SU-DHL-6 (cell line): ENCODE measurements at regions not wholly inside any gene's neighbourhood (a gene's known extent, or its start where the extent isn't known, plus 50 kb on each side); places are given as distances from the start of the nearest gene placed in this dataset.
A peak's percentile ranks its signal among the peaks of the same experiment; 100 is the strongest.

Experiments used
- EZH2phosphoT487 ChIP-seq: fragments of 200-600 bp; sonication (generic), shearing (Covaris generic); conservative IDR thresholded peaks from 2 replicates; pipeline ENCODE4 v1.6.1; 2018; ENCODE audit warnings: mild to moderate bottlenecking, antibody characterized with exemption, low read length, moderate library complexity, mixed read lengths
- TF ChIP-seq, protein P1 (sequence below): fragments of 200-600 bp; sonication (generic); IDR thresholded peaks from one replicate; pipeline ENCODE4 v1.5.1; 2017; ENCODE audit warnings: antibody characterized with exemption, mild to moderate bottlenecking, low read length, moderate library complexity; ENCODE audit not compliant: insufficient read depth, poor library complexity, severe bottlenecking

DNA sequence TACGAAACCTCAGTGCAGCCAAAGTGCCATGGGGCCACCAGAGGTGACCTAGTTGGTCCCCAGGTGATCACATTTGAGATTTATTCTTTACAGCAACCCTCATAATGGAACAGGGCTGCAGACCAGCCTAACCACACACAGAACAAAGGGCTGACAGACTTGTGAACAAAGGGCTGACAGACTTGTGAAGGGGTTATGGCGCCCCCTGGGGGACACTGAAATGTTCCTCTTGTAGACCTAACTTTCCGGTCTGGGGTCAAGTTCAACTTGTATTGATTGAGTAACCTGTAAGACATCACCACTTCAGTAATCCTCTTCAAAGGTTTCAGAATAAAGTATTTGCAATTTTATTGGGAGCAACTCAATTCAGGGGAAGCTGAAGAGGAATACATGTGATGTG, 175.9 kb upstream of the RPS6KA3 start:
- TF ChIP-seq, protein P1, sequence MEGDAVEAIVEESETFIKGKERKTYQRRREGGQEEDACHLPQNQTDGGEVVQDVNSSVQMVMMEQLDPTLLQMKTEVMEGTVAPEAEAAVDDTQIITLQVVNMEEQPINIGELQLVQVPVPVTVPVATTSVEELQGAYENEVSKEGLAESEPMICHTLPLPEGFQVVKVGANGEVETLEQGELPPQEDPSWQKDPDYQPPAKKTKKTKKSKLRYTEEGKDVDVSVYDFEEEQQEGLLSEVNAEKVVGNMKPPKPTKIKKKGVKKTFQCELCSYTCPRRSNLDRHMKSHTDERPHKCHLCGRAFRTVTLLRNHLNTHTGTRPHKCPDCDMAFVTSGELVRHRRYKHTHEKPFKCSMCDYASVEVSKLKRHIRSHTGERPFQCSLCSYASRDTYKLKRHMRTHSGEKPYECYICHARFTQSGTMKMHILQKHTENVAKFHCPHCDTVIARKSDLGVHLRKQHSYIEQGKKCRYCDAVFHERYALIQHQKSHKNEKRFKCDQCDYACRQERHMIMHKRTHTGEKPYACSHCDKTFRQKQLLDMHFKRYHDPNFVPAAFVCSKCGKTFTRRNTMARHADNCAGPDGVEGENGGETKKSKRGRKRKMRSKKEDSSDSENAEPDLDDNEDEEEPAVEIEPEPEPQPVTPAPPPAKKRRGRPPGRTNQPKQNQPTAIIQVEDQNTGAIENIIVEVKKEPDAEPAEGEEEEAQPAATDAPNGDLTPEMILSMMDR: peak; percentile 64
- no peak for TF ChIP-seq EZH2phosphoT487
